Mucosa of rectum (tissue), 2 donors: ENCODE measurements at regions not wholly inside any gene's neighbourhood (a gene's known extent, or its start where the extent isn't known, plus 50 kb on each side); places are given as distances from the start of the nearest gene placed in this dataset.

Source experiments
- H3K27ac ChIP-seq, 2 donors: one replicate each; pipeline ENCODE4 v1.7.0; 2013; ENCODE audit warnings: inconsistent platforms in 2 of 2, low read depth in 2 of 2, low read length in 2 of 2
- H3K27me3 ChIP-seq, 2 donors: one replicate each; pipeline ENCODE4 v1.7.0; 2013; ENCODE audit warnings: low read length in 2 of 2; ENCODE audit not compliant: control insufficient read depth in 2 of 2, insufficient read depth in 2 of 2
- H3K36me3 ChIP-seq, 2 donors: one replicate each; pipeline ENCODE4 v1.7.0; 2013; ENCODE audit warnings: low read length in 2 of 2; ENCODE audit not compliant: control insufficient read depth in 2 of 2, insufficient read depth in 2 of 2
- H3K4me1 ChIP-seq, 2 donors: one replicate each; pipeline ENCODE4 v1.7.0; 2013; ENCODE audit warnings: low read length in 2 of 2, mild to moderate bottlenecking in 1 of 2; ENCODE audit not compliant: control insufficient read depth in 2 of 2, insufficient read depth in 2 of 2
- H3K4me3 ChIP-seq, 2 donors: one replicate each; pipeline ENCODE4 v1.7.0; 2013; ENCODE audit warnings: low read length in 2 of 2
- H3K9ac ChIP-seq, 2 donors: one replicate each; pipeline ENCODE4 v1.7.0; 2013; ENCODE audit warnings: low read length in 2 of 2, low read depth in 1 of 2, mild to moderate bottlenecking in 1 of 2
- H3K9me3 ChIP-seq, 2 donors: one replicate each; pipeline ENCODE4 v1.7.0; 2013; ENCODE audit warnings: low read length in 2 of 2; ENCODE audit not compliant: control insufficient read depth in 2 of 2
- donor health status: healthy.
- donor health status: Normal muscosa, but diverticular disease.

GRCh38 chr14:66133666-66134065 lies 352.5 kb upstream of the CCDC196 start:
- no peaks in the 10 kb centered on the region for H3K27me3 ChIP-seq
- no peak overlapping the region for H3K4me3 ChIP-seq
- H3K27ac ChIP-seq, result no peak overlapping the region
- no peaks in the 10 kb centered on the region for H3K36me3 ChIP-seq
- H3K9ac ChIP-seq, result no peak overlapping the region
- no peaks in the 10 kb centered on the region for H3K9me3 ChIP-seq
- no peaks in the 10 kb centered on the region for H3K4me1 ChIP-seq

- no peaks in the 10 kb centered on the region for H3K4me1 ChIP-seq
- H3K27ac ChIP-seq, result no peak overlapping the region
- H3K36me3 ChIP-seq, result no peaks in the 10 kb centered on the region
- no peaks in the 10 kb centered on the region for H3K9me3 ChIP-seq
- H3K4me3 ChIP-seq, result no peak overlapping the region
- H3K27me3 ChIP-seq, result no peaks in the 10 kb centered on the region
- no peak overlapping the region for H3K9ac ChIP-seq
Measured at GRCh38 chr14:66135831-66136230, 350.3 kb upstream of the CCDC196 start.

- Histone ChIP-seq H3K4me1 (no peaks in the 10 kb centered on the region), H3K9me3 (no peaks in the 10 kb centered on the region), H3K4me3 (no peak overlapping the region), H3K27ac (no peak overlapping the region), H3K27me3 (no peaks in the 10 kb centered on the region), H3K36me3 (no peaks in the 10 kb centered on the region), H3K9ac (no peak overlapping the region)
Measured at GRCh38 chr14:66137081-66137480, 349.1 kb upstream of the CCDC196 start.

- Histone ChIP-seq H3K9me3 (no peaks in the 10 kb centered on the region), H3K36me3 (no peaks in the 10 kb centered on the region), H3K27me3 (no peaks in the 10 kb centered on the region), H3K4me1 (no peaks in the 10 kb centered on the region), H3K9ac (no peak overlapping the region), H3K4me3 (no peak overlapping the region), H3K27ac (no peak overlapping the region)
Measured at GRCh38 chr14:66139432-66139831, 346.7 kb upstream of the CCDC196 start.

GRCh38 chr14:66140213-66140918 lies 345.8 kb upstream of the CCDC196 start:
- no peaks in the 10 kb centered on the region for H3K4me1 ChIP-seq
- no peaks in the 10 kb centered on the region for H3K36me3 ChIP-seq
- H3K27ac ChIP-seq, result no peak overlapping the region
- H3K9ac ChIP-seq, result no peak overlapping the region
- no peak overlapping the region for H3K4me3 ChIP-seq
- H3K9me3 ChIP-seq, result no peaks in the 10 kb centered on the region
- H3K27me3 ChIP-seq, result no peaks in the 10 kb centered on the region

- Histone ChIP-seq H3K4me1 (no peaks in the 10 kb centered on the region), H3K36me3 (no peaks in the 10 kb centered on the region), H3K9ac (no peak overlapping the region), H3K27me3 (no peaks in the 10 kb centered on the region), H3K9me3 (no peaks in the 10 kb centered on the region), H3K27ac (no peak overlapping the region), H3K4me3 (no peak overlapping the region)
Measured at GRCh38 chr14:66140963-66141362, 345.2 kb upstream of the CCDC196 start.

- no peak overlapping the region for H3K9ac ChIP-seq
- no peaks in the 10 kb centered on the region for H3K9me3 ChIP-seq
- H3K36me3 ChIP-seq, result no peaks in the 10 kb centered on the region
- no peak overlapping the region for H3K4me3 ChIP-seq
- no peak overlapping the region for H3K27ac ChIP-seq
- H3K4me1 ChIP-seq, result no peaks in the 10 kb centered on the region
- H3K27me3 ChIP-seq, result no peaks in the 10 kb centered on the region
Measured at GRCh38 chr14:66141733-66142132, 344.4 kb upstream of the CCDC196 start.

- H3K27ac ChIP-seq, result no peak overlapping the region
- no peaks in the 10 kb centered on the region for H3K36me3 ChIP-seq
- no peak overlapping the region for H3K4me3 ChIP-seq
- H3K9me3 ChIP-seq, result no peaks in the 10 kb centered on the region
- H3K9ac ChIP-seq, result no peak overlapping the region
- H3K27me3 ChIP-seq, result no peaks in the 10 kb centered on the region
- no peaks in the 10 kb centered on the region for H3K4me1 ChIP-seq
Measured at GRCh38 chr14:66143387-66144112, 342.6 kb upstream of the CCDC196 start.

GRCh38 chr14:66152302-66152701 lies 333.9 kb upstream of the CCDC196 start:
- Histone ChIP-seq H3K4me3 (no peak overlapping the region), H3K27me3 (no peaks in the 10 kb centered on the region), H3K27ac (no peak overlapping the region), H3K36me3 (no peaks in the 10 kb centered on the region), H3K4me1 (no peaks in the 10 kb centered on the region), H3K9ac (no peak overlapping the region), H3K9me3 (no peaks in the 10 kb centered on the region)

GRCh38 chr14:66152747-66153146 lies 333.4 kb upstream of the CCDC196 start:
- Histone ChIP-seq H3K4me1 (no peaks in the 10 kb centered on the region), H3K9ac (no peak overlapping the region), H3K27ac (no peak overlapping the region), H3K36me3 (no peaks in the 10 kb centered on the region), H3K9me3 (no peaks in the 10 kb centered on the region), H3K4me3 (no peak overlapping the region), H3K27me3 (no peaks in the 10 kb centered on the region)
